ENCODE measurements at regions not wholly inside any gene's neighbourhood (a gene's known extent, or its start where the extent isn't known, plus 50 kb on each side); places are given as distances from the start of the nearest gene placed in this dataset.

GRCh38 chr6:63471654-63472053 lies 100.6 kb upstream of the LOC128125822 start:
- no peaks in the 10 kb centered on the region for H3K36me3 Mint-ChIP-seq (ENCODE audit: unreplicated experiment)
- H3K27ac Mint-ChIP-seq (ENCODE audit: unreplicated experiment) = no peak overlapping the region
- H3K4me3 Mint-ChIP-seq (ENCODE audit: unreplicated experiment) = no peak overlapping the region
- no peak for DNase-seq
- H3K4me1 Mint-ChIP-seq (ENCODE audit: low read depth, unreplicated experiment) = no peaks in the 10 kb centered on the region
- peaks cover 2% of the 10 kb centered on the region for H3K9me3 Mint-ChIP-seq (ENCODE audit: unreplicated experiment)
- H3K27me3 Mint-ChIP-seq (ENCODE audit: unreplicated experiment) = no peaks in the 10 kb centered on the region
- TF ChIP-seq CTCF (IDR thresholded peaks at IDR 0.05; ENCODE audit: partially characterized antibody, unreplicated experiment) = no peak

- no peak for TF ChIP-seq CTCF (IDR thresholded peaks at IDR 0.05; ENCODE audit: partially characterized antibody, unreplicated experiment)
- no peak overlapping the region for H3K27ac Mint-ChIP-seq (ENCODE audit: unreplicated experiment)
- no peaks in the 10 kb centered on the region for H3K36me3 Mint-ChIP-seq (ENCODE audit: unreplicated experiment)
- no peaks in the 10 kb centered on the region for H3K27me3 Mint-ChIP-seq (ENCODE audit: unreplicated experiment)
- H3K4me3 Mint-ChIP-seq (ENCODE audit: unreplicated experiment) = no peak overlapping the region
- no peak for DNase-seq
- H3K4me1 Mint-ChIP-seq (ENCODE audit: low read depth, unreplicated experiment) = no peaks in the 10 kb centered on the region
- H3K9me3 Mint-ChIP-seq (ENCODE audit: unreplicated experiment) = peaks cover 4% of the 10 kb centered on the region
Measured at GRCh38 chr6:63475707-63476106, 96.6 kb upstream of the LOC128125822 start.

GRCh38 chr6:63476302-63476701 lies 96.0 kb upstream of the LOC128125822 start:
- Mint-ChIP-seq H3K27ac (ENCODE audit: unreplicated experiment) (no peak overlapping the region), H3K9me3 (ENCODE audit: unreplicated experiment) (peaks cover 4% of the 10 kb centered on the region), H3K27me3 (ENCODE audit: unreplicated experiment) (no peaks in the 10 kb centered on the region), H3K4me3 (ENCODE audit: unreplicated experiment) (no peak overlapping the region), H3K4me1 (ENCODE audit: low read depth, unreplicated experiment) (no peaks in the 10 kb centered on the region), H3K36me3 (ENCODE audit: unreplicated experiment) (no peaks in the 10 kb centered on the region)
- TF ChIP-seq CTCF (IDR thresholded peaks at IDR 0.05; ENCODE audit: partially characterized antibody, unreplicated experiment) = no peak
- DNase-seq = no peak

GRCh38 chr6:63477422-63478040 lies 94.7 kb upstream of the LOC128125822 start:
- no peaks in the 10 kb centered on the region for H3K27me3 Mint-ChIP-seq (ENCODE audit: unreplicated experiment)
- no peaks in the 10 kb centered on the region for H3K4me1 Mint-ChIP-seq (ENCODE audit: low read depth, unreplicated experiment)

More at GRCh38 chr6:63477422-63478040, 94.7 kb upstream of the LOC128125822 start:
- DNase-seq = no peak
- no peaks in the 10 kb centered on the region for H3K36me3 Mint-ChIP-seq (ENCODE audit: unreplicated experiment)
- H3K27ac Mint-ChIP-seq (ENCODE audit: unreplicated experiment) = no peak overlapping the region
- TF ChIP-seq CTCF (IDR thresholded peaks at IDR 0.05; ENCODE audit: partially characterized antibody, unreplicated experiment) = no peak
- H3K9me3 Mint-ChIP-seq (ENCODE audit: unreplicated experiment) = peaks cover 2% of the 10 kb centered on the region
- H3K4me3 Mint-ChIP-seq (ENCODE audit: unreplicated experiment) = no peak overlapping the region

Data from glutamatergic neuron (in vitro differentiated cells).